Nucleus accumbens (tissue), 56 donors: ENCODE measurements at regions not wholly inside any gene's neighbourhood (a gene's known extent, or its start where the extent isn't known, plus 50 kb on each side); places are given as distances from the start of the nearest gene placed in this dataset.

Experiments
- DNase-seq, 56 donors: peaks; one replicate each; lab custom pipeline; 2025; lab: John Stamatoyannopoulos, UW

GRCh38 chr6:17225767-17226630, 55.2 kb upstream of the RBM24 start:
- no peak for DNase-seq

GRCh38 chr6:17226786-17227233, 54.4 kb upstream of the RBM24 start:
- peak in 7 of 56 donors; percentile 0 to 36 (median 9) for DNase-seq

- no peak for DNase-seq
Measured at GRCh38 chr6:17227403-17227802, 53.8 kb upstream of the RBM24 start.
